DOHH2 (cell line): ENCODE measurements at regions not wholly inside any gene's neighbourhood (a gene's known extent, or its start where the extent isn't known, plus 50 kb on each side); places are given as distances from the start of the nearest gene placed in this dataset.

Experiments
- H3F3A ChIP-seq: fragments of 200-600 bp; sonication (generic), shearing (Covaris generic); 2 replicates; pipeline ENCODE4 v1.6.0; 2016; ENCODE audit warnings: antibody characterized with exemption, mild to moderate bottlenecking; ENCODE audit not compliant: control insufficient read depth, insufficient read depth
- H3K27ac ChIP-seq: fragments of 200-600 bp; sonication (generic); 2 replicates; pipeline ENCODE4 v1.5.1; 2014; ENCODE audit warnings: low read depth, mild to moderate bottlenecking, low read length, moderate library complexity
- H3K27me3 ChIP-seq: fragments of 200-600 bp; sonication (generic); 2 replicates; pipeline ENCODE4 v1.6.1; 2014; ENCODE audit warnings: mild to moderate bottlenecking, low read length, mixed read lengths; ENCODE audit not compliant: control insufficient read depth
- H3K36me3 ChIP-seq: fragments of 200-600 bp; sonication (generic); 2 replicates; pipeline ENCODE4 v1.6.1; 2014; ENCODE audit warnings: mild to moderate bottlenecking, low read length, moderate library complexity, mixed read lengths; ENCODE audit not compliant: control insufficient read depth
- H3K4me1 ChIP-seq: fragments of 200-600 bp; sonication (generic); 2 replicates; pipeline ENCODE4 v1.6.1; 2014; ENCODE audit warnings: mild to moderate bottlenecking, low read length, mixed read lengths; ENCODE audit not compliant: control insufficient read depth
- H3K4me2 ChIP-seq: fragments of 200-600 bp; sonication (generic); 2 replicates; pipeline ENCODE4 v1.6.0; 2014; ENCODE audit warnings: mild to moderate bottlenecking, low read length, moderate library complexity
- H3K4me3 ChIP-seq: fragments of 200-600 bp; sonication (generic); 2 replicates; pipeline ENCODE4 v1.5.1; 2014; ENCODE audit warnings: mild to moderate bottlenecking, low read length, mixed read lengths
- H3K79me2 ChIP-seq: fragments of 200-600 bp; sonication (generic); 2 replicates; pipeline ENCODE4 v1.6.1; 2014; ENCODE audit warnings: mild to moderate bottlenecking, low read length, mixed read lengths; ENCODE audit not compliant: control insufficient read depth
- H3K9me2 ChIP-seq: fragments of 200-600 bp; sonication (generic); replicated peaks from 2 replicates; pipeline ENCODE4 v1.6.1; 2014; ENCODE audit warnings: mild to moderate bottlenecking, low read length, mixed read lengths; ENCODE audit not compliant: control insufficient read depth
- H3K9me3 ChIP-seq: fragments of 200-600 bp; sonication (generic); 2 replicates; pipeline ENCODE4 v1.6.1; 2014; ENCODE audit warnings: antibody characterized with exemption, low read length, mixed read lengths; ENCODE audit not compliant: control insufficient read depth, insufficient read depth
- H4K20me1 ChIP-seq: fragments of 200-600 bp; sonication (generic); 2 replicates; pipeline ENCODE4 v1.6.0; 2014; ENCODE audit warnings: low read depth, mild to moderate bottlenecking, antibody characterized with exemption, low read length, moderate library complexity; ENCODE audit not compliant: control insufficient read depth, insufficient read depth
- EZH2phosphoT487 ChIP-seq: fragments of 200-600 bp; sonication (generic); IDR thresholded peaks from 2 replicates; pipeline ENCODE4 v1.6.1; 2017; ENCODE audit warnings: borderline replicate concordance, mild to moderate bottlenecking, antibody characterized with exemption, low read length, moderate library complexity, mixed read lengths
- TF ChIP-seq, protein P1 (sequence below): fragments of 200-600 bp; sonication (generic); IDR thresholded peaks from one replicate; pipeline ENCODE4 v1.5.1; 2014; ENCODE audit warnings: antibody characterized with exemption, mild to moderate bottlenecking, low read depth, low read length; ENCODE audit not compliant: poor library complexity, severe bottlenecking

- Histone ChIP-seq H3K4me3 (no peak overlapping the region), H3K4me2 (no peak overlapping the region), H3K79me2 (no peaks in the 10 kb centered on the region), H4K20me1 (no peaks in the 10 kb centered on the region), H3K36me3 (no peaks in the 10 kb centered on the region), H3K27me3 (no peaks in the 10 kb centered on the region), H3K4me1 (no peaks in the 10 kb centered on the region), H3K27ac (no peak overlapping the region), H3F3A (no peaks in the 10 kb centered on the region), H3K9me2 (no peaks in the 10 kb centered on the region; the same call in 1 of the 2 replicates), H3K9me3 (no peaks in the 10 kb centered on the region)
- no peak for TF ChIP-seq EZH2phosphoT487
- TF ChIP-seq, protein P1, sequence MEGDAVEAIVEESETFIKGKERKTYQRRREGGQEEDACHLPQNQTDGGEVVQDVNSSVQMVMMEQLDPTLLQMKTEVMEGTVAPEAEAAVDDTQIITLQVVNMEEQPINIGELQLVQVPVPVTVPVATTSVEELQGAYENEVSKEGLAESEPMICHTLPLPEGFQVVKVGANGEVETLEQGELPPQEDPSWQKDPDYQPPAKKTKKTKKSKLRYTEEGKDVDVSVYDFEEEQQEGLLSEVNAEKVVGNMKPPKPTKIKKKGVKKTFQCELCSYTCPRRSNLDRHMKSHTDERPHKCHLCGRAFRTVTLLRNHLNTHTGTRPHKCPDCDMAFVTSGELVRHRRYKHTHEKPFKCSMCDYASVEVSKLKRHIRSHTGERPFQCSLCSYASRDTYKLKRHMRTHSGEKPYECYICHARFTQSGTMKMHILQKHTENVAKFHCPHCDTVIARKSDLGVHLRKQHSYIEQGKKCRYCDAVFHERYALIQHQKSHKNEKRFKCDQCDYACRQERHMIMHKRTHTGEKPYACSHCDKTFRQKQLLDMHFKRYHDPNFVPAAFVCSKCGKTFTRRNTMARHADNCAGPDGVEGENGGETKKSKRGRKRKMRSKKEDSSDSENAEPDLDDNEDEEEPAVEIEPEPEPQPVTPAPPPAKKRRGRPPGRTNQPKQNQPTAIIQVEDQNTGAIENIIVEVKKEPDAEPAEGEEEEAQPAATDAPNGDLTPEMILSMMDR: no peak
Measured at GRCh38 chr2:195212586-195212985, 444.4 kb upstream of the SLC39A10 start.

- Histone ChIP-seq H3F3A (no peaks in the 10 kb centered on the region), H3K4me1 (no peaks in the 10 kb centered on the region), H3K9me3 (no peaks in the 10 kb centered on the region), H3K79me2 (no peaks in the 10 kb centered on the region), H3K36me3 (no peaks in the 10 kb centered on the region), H3K4me3 (no peak overlapping the region), H3K27ac (no peak overlapping the region), H3K27me3 (no peaks in the 10 kb centered on the region), H3K4me2 (no peak overlapping the region), H4K20me1 (no peaks in the 10 kb centered on the region), H3K9me2 (no peaks in the 10 kb centered on the region)
- TF ChIP-seq, protein P1: no peak
- TF ChIP-seq EZH2phosphoT487: no peak
Measured at GRCh38 chr2:195202163-195202845, 454.7 kb upstream of the SLC39A10 start.

DNA sequence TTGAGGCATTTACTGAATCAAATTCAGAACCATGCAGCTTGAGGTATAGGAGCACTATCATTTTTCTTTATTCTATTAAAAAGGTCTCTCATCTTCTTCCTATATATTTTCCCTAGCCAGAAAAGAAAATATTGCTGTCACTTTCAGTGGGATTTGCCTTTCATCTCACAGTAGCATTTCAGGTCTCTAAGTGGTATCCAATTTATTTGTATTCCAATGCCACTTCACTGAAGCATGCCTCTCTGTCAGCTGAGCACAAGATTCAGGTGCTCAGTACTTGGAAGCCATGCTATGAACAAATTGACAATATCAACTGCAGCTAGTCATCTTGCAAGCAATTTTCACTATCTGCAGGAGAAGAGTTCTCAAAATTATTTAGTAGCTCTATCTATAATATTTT is 457.2 kb upstream of the SLC39A10 start:
- no peaks in the 10 kb centered on the region for H3F3A ChIP-seq
- no peaks in the 10 kb centered on the region for H3K9me3 ChIP-seq
- no peaks in the 10 kb centered on the region for H3K9me2 ChIP-seq
- no peaks in the 10 kb centered on the region for H4K20me1 ChIP-seq
- TF ChIP-seq, protein P1: no peak
- TF ChIP-seq EZH2phosphoT487: no peak
- H3K79me2 ChIP-seq: no peaks in the 10 kb centered on the region
- no peak overlapping the region for H3K4me3 ChIP-seq
- H3K27me3 ChIP-seq: no peaks in the 10 kb centered on the region
- H3K4me1 ChIP-seq: no peaks in the 10 kb centered on the region
- H3K27ac ChIP-seq: no peak overlapping the region
- no peak overlapping the region for H3K4me2 ChIP-seq
- no peaks in the 10 kb centered on the region for H3K36me3 ChIP-seq
